ENCODE measurements at regions not wholly inside any gene's neighbourhood (a gene's known extent, or its start where the extent isn't known, plus 50 kb on each side); places are given as distances from the start of the nearest gene placed in this dataset.

- no peak for DNase-seq
These were observed 73.9 kb upstream of the LPP start for GRCh38 chr3:188080091-188080490.

GRCh38 chr3:188082031-188082430 lies 71.9 kb upstream of the LPP start:
- DNase-seq, result no peak

- no peak for DNase-seq
These were observed 71.5 kb upstream of the LPP start for GRCh38 chr3:188082450-188082849.

GRCh38 chr3:188083011-188083410 lies 70.9 kb upstream of the LPP start:
- DNase-seq, result no peak

- no peak for DNase-seq
These were observed 69.0 kb upstream of the LPP start for GRCh38 chr3:188084752-188085583.

- no peak for DNase-seq
These were observed 68.1 kb upstream of the LPP start for GRCh38 chr3:188085584-188086560.

GRCh38 chr3:188088948-188089685 lies 64.8 kb upstream of the LPP start:
- DNase-seq, result no peak

GRCh38 chr3:188090620-188091309 lies 63.2 kb upstream of the LPP start:
- DNase-seq, result peak; percentile 37

GRCh38 chr3:188091746-188092145 lies 62.2 kb upstream of the LPP start:
- DNase-seq, result no peak

- DNase-seq, result no peak
These were observed 61.3 kb upstream of the LPP start for GRCh38 chr3:188092648-188093047.

- DNase-seq, result no peak
These were observed 58.5 kb upstream of the LPP start for GRCh38 chr3:188095431-188095830.

GRCh38 chr3:188097791-188098190 lies 56.2 kb upstream of the LPP start:
- no peak for DNase-seq

- no peak for DNase-seq
These were observed 54.0 kb upstream of the LPP start for GRCh38 chr3:188099907-188100306.

GRCh38 chr3:188102861-188103547 lies 51.0 kb upstream of the LPP start:
- DNase-seq, result no peak

GRCh38 chr3:188104050-188104449 lies 49.9 kb upstream of the LPP start:
- no peak for DNase-seq

Data from NCI-H2081 treated with DMSO at 0.1 percent for 48 hours (cell line).